AG04450 (cell line): ENCODE measurements at regions not wholly inside any gene's neighbourhood (a gene's known extent, or its start where the extent isn't known, plus 50 kb on each side); places are given as distances from the start of the nearest gene placed in this dataset.

Experiments used
- CTCF ChIA-PET: fragments of 300-600, 350-600 bp; formaldehyde crosslinking; extraction: SDS; loops from one replicate; lab custom pipeline; 2022; ENCODE audit warnings: antibody characterized with exemption, inconsistent platforms; lab: Charles Lee
- POLR2A ChIA-PET: fragments of 350-600 bp; formaldehyde crosslinking; extraction: SDS; loops from one replicate; lab custom pipeline; 2021; ENCODE audit warnings: antibody characterized with exemption, inconsistent platforms; lab: Yijun Ruan, JAX
- DNase-seq: peaks from one replicate; pipeline ENCODE4 v3.0.0-alpha.2; 2011; ENCODE audit warnings: low read depth, low spot score
- H3K27ac ChIP-seq: one replicate; pipeline ENCODE4 v1.5.1; 2012; ENCODE audit warnings: low read depth, low read length, control low read depth
- H3K27me3 ChIP-seq: one replicate; pipeline ENCODE4 v1.6.0; 2012; ENCODE audit warnings: low read length; ENCODE audit not compliant: control insufficient read depth, insufficient read depth
- H3K4me3 ChIP-seq: 2 replicates; pipeline ENCODE4 v1.5.1; 2011; ENCODE audit warnings: mild to moderate bottlenecking, low read depth, low read length, control low read depth
- H3K9me3 ChIP-seq: 2 replicates; pipeline ENCODE4 v1.5.1; 2012; ENCODE audit warnings: low read length; ENCODE audit not compliant: control insufficient read depth, insufficient read depth
- CTCF ChIP-seq: IDR thresholded peaks from 2 replicates; pipeline ENCODE4 v1.5.1; 2011; ENCODE audit warnings: low read depth, low read length, control low read depth, inconsistent platforms

- no peaks in the 10 kb centered on the region for H3K9me3 ChIP-seq
- no peak for DNase-seq
- CTCF ChIA-PET, result no interaction called here
These were observed 108.5 kb upstream of the MAP1B start for GRCh38 chr5:71998746-71999145.

DNA sequence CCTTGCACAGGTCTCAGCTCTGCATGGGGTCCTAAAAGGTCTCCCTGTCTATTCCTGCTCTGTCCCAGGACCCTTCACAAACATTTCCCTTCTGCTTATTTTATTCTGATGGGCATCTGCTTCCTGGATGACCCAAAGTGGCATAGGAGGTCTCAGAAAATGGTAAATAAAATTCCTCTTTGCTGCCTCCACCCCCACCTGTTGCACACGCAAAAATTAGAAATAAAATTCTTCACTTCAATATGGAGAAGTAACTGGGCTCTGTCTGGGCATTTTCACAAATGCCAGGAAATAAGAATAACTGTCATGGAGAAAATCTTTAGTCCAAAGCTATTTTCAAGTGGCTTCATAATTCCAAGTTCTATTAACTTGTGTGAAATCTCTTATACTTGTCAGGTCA lies 106.6 kb upstream of the MAP1B start:
- H3K9me3 ChIP-seq, result no peaks in the 10 kb centered on the region
- CTCF ChIA-PET, result interaction anchor here (0.6 kb wide), 1 partner anchor 10 kb away, joined by 4 read pairs; no protein-coding TSS in a partner anchor

More at GRCh38 chr5:71998746-71999145, 108.5 kb upstream of the MAP1B start:
- H3K27me3 ChIP-seq, result peaks cover 10% of the 10 kb centered on the region
- no peak overlapping the region for H3K4me3 ChIP-seq
- TF ChIP-seq CTCF, result no peak
- POLR2A ChIA-PET, result no interaction called here
- H3K27ac ChIP-seq, result no peak overlapping the region

GRCh38 chr5:72005671-72006070 lies 101.6 kb upstream of the MAP1B start:
- H3K27me3 ChIP-seq, result peaks cover 3% of the 10 kb centered on the region

More for the DNA sequence above, 106.6 kb upstream of the MAP1B start:
- POLR2A ChIA-PET, result no interaction called here
- Histone ChIP-seq H3K27ac (no peak overlapping the region), H3K4me3 (no peak overlapping the region), H3K27me3 (peaks cover 6% of the 10 kb centered on the region)
- TF ChIP-seq CTCF, result no peak
- no peak for DNase-seq

GRCh38 chr5:72006361-72006760 lies 100.9 kb upstream of the MAP1B start:
- Histone ChIP-seq H3K27me3 (peaks cover 3% of the 10 kb centered on the region), H3K9me3 (no peaks in the 10 kb centered on the region), H3K27ac (no peak overlapping the region), H3K4me3 (no peak overlapping the region)
- DNase-seq, result no peak
- TF ChIP-seq CTCF, result no peak
- POLR2A ChIA-PET, result no interaction called here
- CTCF ChIA-PET, result no interaction called here

More at GRCh38 chr5:72005671-72006070, 101.6 kb upstream of the MAP1B start:
- Histone ChIP-seq H3K9me3 (no peaks in the 10 kb centered on the region), H3K27ac (no peak overlapping the region), H3K4me3 (no peak overlapping the region)
- no peak for TF ChIP-seq CTCF
- no peak for DNase-seq
- POLR2A ChIA-PET, result no interaction called here
- CTCF ChIA-PET, result no interaction called here

DNA sequence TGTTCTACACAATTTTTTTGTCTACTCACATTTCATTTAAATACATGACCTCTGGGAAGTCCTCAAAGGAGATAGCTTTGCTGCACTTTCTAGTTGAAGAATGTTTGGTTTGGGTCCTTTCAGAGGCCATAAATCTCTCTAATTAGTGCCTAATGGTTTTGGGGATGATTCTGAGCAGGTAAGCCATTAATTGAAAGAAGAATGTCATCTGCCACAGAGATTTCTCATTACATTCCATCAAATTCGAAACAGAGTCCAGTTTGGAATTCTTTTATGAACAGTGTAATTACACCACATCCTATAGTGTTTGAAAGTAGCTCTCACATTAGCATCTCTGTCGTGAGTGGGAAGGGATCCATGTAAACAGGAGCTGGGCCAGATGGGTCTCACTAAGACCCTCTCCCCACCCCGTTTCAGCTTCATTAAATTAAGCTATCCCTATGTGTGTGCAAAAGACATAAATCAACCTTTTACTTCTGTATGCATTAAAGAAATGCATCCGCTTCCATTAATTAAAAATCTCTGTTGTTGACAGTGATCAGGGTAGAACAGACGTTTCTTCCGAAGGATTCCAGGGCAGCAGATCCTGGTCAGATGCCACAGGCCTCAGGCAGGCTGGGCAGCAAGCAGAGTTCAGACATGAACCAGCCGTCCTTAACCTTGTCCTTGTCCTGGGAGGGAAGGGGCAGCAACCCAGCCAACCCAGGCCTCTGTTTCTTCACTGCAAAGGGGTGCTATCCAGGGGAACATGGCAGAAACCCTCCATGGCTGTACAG lies 99.8 kb upstream of the MAP1B start:
- TF ChIP-seq CTCF, result no peak
- POLR2A ChIA-PET, result no interaction called here
- CTCF ChIA-PET, result interaction anchor here (1.3 kb wide), 1 partner anchor 223 kb away, joined by 5 read pairs; no protein-coding TSS in a partner anchor
- Histone ChIP-seq H3K27me3 (peaks cover 5% of the 10 kb centered on the region), H3K27ac (no peak overlapping the region), H3K9me3 (no peaks in the 10 kb centered on the region), H3K4me3 (no peak overlapping the region)
- DNase-seq, result no peak
